ENCODE measurements at regions not wholly inside any gene's neighbourhood (a gene's known extent, or its start where the extent isn't known, plus 50 kb on each side); places are given as distances from the start of the nearest gene placed in this dataset.

DNA sequence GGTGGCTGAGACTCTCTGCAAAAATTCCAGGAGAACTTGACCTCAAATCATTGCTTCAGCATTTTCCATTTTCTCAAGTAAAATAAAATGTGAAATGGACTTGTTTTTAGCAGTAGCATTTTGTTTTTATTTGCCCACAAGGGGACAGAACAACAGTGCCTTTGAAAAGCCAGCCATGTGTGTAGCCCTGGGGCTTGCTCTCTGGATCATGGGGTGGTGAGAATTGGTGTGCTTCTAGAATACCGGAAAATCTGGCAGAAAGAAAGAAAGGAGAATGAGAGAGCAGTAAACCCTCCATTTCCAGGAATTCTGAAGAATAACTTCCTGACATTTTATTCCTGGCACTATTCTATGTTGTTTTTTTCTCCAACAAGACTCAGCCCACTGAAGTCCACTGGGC, 254.7 kb upstream of the MOCS1 start:
- TF ChIP-seq, protein P1, sequence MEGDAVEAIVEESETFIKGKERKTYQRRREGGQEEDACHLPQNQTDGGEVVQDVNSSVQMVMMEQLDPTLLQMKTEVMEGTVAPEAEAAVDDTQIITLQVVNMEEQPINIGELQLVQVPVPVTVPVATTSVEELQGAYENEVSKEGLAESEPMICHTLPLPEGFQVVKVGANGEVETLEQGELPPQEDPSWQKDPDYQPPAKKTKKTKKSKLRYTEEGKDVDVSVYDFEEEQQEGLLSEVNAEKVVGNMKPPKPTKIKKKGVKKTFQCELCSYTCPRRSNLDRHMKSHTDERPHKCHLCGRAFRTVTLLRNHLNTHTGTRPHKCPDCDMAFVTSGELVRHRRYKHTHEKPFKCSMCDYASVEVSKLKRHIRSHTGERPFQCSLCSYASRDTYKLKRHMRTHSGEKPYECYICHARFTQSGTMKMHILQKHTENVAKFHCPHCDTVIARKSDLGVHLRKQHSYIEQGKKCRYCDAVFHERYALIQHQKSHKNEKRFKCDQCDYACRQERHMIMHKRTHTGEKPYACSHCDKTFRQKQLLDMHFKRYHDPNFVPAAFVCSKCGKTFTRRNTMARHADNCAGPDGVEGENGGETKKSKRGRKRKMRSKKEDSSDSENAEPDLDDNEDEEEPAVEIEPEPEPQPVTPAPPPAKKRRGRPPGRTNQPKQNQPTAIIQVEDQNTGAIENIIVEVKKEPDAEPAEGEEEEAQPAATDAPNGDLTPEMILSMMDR (IDR thresholded peaks at IDR 0.05), result no peak
- DNase-seq, result no peak
- peaks cover 2% of the 10 kb centered on the region; the same call in 1 of the 2 replicates for H3K27me3 Mint-ChIP-seq (ENCODE audit: insufficient read depth)
- H3K9me3 Mint-ChIP-seq, result peaks cover 85% of the 10 kb centered on the region
- H3K27ac Mint-ChIP-seq, result no peak overlapping the region
- H3K4me1 Mint-ChIP-seq (ENCODE audit: low read depth), result no peaks in the 10 kb centered on the region
- H3K4me3 Mint-ChIP-seq, result no peak overlapping the region
- H3K36me3 Mint-ChIP-seq (ENCODE audit: low read depth), result peaks cover 6% of the 10 kb centered on the region

DNA sequence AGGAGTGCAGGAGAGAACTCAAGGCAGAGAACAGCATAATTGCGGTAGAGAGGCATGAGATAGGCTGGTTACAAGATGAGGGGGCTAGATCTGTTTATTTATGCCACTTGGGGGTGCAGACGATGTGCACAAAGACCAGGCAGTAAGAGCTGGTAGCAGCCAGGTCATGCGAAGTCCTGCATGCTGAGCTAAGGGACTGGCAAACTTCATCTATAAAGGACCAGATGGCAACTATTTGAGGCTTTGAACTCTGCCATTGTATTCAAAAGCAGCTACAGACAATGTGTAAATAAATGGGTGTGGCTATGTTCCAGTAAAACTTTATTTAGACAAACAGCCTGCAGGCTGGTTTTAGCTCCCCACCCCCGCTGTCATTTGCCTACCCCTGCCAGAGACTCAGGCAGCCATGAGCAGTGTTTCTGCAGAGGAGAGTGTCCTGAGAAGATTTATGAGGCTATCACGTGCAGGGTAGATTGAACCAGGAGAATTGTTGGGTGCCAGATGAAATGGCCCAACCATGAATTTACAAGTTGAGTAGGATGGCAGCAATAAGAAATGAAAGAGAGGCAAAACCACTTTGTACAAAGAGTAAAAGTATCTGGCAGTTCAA, 253.4 kb upstream of the MOCS1 start:
- peaks cover 88% of the 10 kb centered on the region for H3K9me3 Mint-ChIP-seq
- no peaks in the 10 kb centered on the region for H3K4me1 Mint-ChIP-seq (ENCODE audit: low read depth)
- peaks cover 2% of the 10 kb centered on the region; the same call in 1 of the 2 replicates for H3K27me3 Mint-ChIP-seq (ENCODE audit: insufficient read depth)
- H3K4me3 Mint-ChIP-seq, result no peak overlapping the region
- peaks cover 6% of the 10 kb centered on the region for H3K36me3 Mint-ChIP-seq (ENCODE audit: low read depth)
- no peak overlapping the region for H3K27ac Mint-ChIP-seq
- TF ChIP-seq, protein P1 (IDR thresholded peaks at IDR 0.05), result no peak
- DNase-seq, result no peak

DNA sequence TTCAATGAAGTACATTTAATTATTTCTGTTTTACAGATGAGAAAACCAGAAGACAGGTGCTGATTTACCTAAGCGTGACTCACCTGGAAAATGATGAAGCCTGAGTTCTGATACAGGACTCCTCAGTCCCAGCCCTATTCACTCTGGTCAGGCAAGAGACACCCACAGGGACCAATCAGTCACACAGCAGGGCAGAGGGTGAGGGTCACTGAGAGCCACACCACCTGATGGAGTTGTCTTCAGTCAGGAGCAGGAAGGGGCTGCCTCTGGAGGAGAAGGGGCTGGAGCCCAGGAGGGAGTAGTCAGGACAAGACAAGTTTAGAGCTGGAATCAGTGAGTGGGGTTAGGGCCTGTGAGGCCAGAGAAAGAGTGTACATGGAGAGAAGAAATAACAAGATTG, 251.2 kb upstream of the MOCS1 start:
- Mint-ChIP-seq H3K27ac (no peak overlapping the region), H3K9me3 (peaks cover 89% of the 10 kb centered on the region), H3K27me3 (ENCODE audit: insufficient read depth) (peaks cover 1% of the 10 kb centered on the region; the same call in 1 of the 2 replicates), H3K4me1 (ENCODE audit: low read depth) (no peaks in the 10 kb centered on the region), H3K36me3 (ENCODE audit: low read depth) (0 out of 2 replicates have a peak, but pooled peaks cover 4% of the 10 kb centered on the region), H3K4me3 (no peak overlapping the region)
- no peak for DNase-seq
- TF ChIP-seq, protein P1 (IDR thresholded peaks at IDR 0.05), result no peak

DNA sequence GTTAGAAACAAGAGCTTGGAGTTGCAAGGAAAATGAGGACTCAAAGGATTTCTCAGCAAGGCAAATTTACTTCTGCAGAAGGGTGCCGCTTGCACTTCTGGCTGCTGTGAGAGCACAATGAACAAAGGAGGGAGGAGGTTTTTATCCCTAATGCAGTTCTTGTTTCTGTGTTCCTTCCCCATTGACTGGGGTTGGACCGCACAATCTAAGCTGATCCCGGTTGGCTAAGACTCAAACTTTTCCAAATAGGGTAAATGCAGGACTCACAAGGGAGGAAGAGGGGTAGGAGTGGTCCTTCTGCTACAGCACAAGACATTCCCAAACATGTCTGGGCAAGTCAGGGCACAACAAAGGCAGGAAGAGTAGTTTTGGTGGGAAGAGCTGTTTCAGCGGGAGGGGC, 249.6 kb upstream of the MOCS1 start:
- Mint-ChIP-seq H3K36me3 (ENCODE audit: low read depth) (0 out of 2 replicates have a peak, but pooled peaks cover 4% of the 10 kb centered on the region), H3K4me3 (no peak overlapping the region), H3K4me1 (ENCODE audit: low read depth) (no peaks in the 10 kb centered on the region), H3K27ac (no peak overlapping the region), H3K27me3 (ENCODE audit: insufficient read depth) (peaks cover 1% of the 10 kb centered on the region; the same call in 1 of the 2 replicates), H3K9me3 (peaks cover 88% of the 10 kb centered on the region)
- TF ChIP-seq, protein P1 (IDR thresholded peaks at IDR 0.05), result no peak
- DNase-seq, result no peak

DNA sequence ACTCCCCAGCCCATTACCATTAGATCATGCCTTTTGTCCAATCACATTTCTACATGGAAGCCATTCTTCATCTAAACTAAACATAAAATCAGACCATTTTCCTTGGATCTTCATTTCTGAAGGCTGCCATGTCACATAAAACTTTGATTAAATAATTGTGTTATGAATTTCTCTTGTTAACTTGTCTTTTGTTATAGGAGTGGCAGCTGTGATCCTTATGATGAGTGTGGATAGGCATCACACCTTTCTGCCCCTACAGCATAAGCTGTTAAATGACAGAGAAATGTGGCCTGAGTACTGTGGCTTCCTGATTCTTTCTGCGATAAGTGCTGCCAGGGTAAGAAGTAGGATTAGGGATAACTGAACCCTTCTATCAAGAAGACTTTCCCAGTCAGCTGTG, 247.1 kb upstream of the MOCS1 start:
- Mint-ChIP-seq H3K27ac (no peak overlapping the region), H3K9me3 (peaks cover 85% of the 10 kb centered on the region), H3K4me3 (no peak overlapping the region), H3K36me3 (ENCODE audit: low read depth) (0 out of 2 replicates have a peak, but pooled peaks cover 4% of the 10 kb centered on the region), H3K27me3 (ENCODE audit: insufficient read depth) (peaks cover 2% of the 10 kb centered on the region; the same call in 1 of the 2 replicates), H3K4me1 (ENCODE audit: low read depth) (no peaks in the 10 kb centered on the region)
- no peak for DNase-seq
- TF ChIP-seq, protein P1 (IDR thresholded peaks at IDR 0.05), result no peak
